Frontal cortex (tissue), 3 donors: ENCODE measurements at regions not wholly inside any gene's neighbourhood (a gene's known extent, or its start where the extent isn't known, plus 50 kb on each side); places are given as distances from the start of the nearest gene placed in this dataset.

Source experiments
- DNase-seq, 2 donors: peaks; one replicate each; pipeline ENCODE4 v3.0.0; 2012; ENCODE audit warnings: low spot score in 2 of 2
- FAIRE-seq: peaks from 2 replicates; lab custom pipeline; 2012; peaks lifted over from hg19 to GRCh38; lab: Jason Lieb, UNC
- donor health status: control.
- donor health status: control.
- donor health status: control.

DNA sequence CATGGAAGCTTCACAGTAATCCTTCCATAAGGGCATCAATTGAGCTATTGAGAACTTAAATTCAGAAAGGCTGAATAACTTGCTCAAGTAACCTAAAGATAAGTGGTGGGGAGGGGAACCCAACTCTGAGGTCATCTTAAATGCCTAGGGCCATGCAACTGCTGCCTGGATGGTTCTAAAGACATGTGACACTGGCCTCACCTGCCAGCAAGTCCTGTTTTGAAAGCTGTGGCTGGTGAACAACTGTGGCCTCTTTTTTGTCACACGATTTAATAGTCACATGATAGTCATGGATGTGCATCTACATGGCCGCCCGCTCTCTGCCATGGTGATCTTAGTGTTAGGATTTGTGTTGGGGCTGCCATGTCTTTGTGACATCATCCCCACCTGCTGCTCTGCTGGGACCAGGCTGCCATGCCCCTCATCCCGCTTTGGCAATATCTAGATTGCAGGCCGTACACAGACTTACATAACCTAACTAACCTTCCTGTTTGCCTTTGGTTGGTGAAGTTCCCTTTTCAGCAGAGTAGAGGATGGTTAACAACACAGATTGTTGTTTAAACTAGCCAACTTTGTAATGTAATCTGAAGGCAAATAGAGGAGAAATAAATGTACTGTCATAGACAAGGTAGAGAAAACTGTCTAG is 177.9 kb upstream of the SH3BP4 start:
- FAIRE-seq = no peak
- no peak for DNase-seq

DNA sequence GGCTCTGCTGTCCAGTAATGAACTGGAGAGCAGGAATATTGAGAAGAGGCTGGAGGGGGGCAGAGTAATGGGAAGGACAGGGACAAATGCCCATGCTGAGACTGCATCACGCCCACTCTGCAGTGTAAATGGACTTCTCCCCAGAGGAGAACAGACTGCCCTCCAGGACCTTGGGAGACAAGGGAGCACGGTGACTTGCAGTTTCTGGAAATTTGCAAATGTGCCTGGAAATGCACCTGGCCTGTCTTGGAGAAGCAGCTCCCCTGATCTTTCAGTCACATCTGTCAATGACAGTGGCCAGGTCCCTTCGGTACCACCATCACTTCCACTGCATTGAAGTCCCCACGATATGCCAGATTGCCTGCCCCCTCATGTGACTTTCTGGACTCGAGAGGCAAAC is 178.7 kb upstream of the SH3BP4 start:
- DNase-seq (no peak), FAIRE-seq (no peak)

GRCh38 chr2:234772733-234773060 is 179.1 kb upstream of the SH3BP4 start:
- FAIRE-seq (no peak), DNase-seq (no peak)

DNA sequence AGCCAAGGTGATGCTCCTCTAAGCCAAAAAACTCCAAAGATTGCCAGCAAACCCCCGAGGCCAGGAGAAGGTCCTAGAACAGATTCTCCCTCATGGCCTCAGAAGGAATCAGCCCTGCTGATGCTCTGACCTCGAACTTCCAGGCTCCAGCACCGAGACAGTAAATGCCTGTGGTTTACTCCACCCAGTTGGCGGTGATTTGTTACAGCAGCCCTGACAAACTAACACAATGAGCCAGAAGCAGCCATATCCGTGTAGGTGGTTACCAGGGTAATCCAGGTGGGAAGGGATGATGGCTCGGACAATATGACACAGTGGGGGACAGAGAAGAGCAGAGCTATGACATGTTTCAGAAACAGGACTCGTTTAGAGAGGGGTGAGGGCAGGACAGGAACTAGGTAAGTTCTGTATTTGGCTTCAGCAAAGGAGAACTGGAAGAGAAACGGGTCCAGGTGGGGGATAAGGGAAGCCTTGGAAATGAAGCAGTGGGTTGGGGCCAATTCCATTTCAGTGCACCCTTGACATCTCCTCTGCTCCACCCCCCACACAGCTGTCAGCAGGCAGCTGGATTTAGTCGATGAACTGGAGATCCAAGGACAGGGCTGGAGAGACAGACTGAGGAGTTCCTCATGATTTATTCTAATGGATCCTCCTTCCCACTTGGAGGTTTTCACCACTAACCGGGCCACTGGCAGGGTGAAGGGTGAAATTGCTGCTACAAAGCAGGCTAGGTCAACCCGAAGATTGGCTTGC is 179.7 kb upstream of the SH3BP4 start:
- no peak for FAIRE-seq
- no peak for DNase-seq

- no peak for FAIRE-seq
- DNase-seq = no peak
Measured at GRCh38 chr2:234771176-234771575, 180.6 kb upstream of the SH3BP4 start.

DNA sequence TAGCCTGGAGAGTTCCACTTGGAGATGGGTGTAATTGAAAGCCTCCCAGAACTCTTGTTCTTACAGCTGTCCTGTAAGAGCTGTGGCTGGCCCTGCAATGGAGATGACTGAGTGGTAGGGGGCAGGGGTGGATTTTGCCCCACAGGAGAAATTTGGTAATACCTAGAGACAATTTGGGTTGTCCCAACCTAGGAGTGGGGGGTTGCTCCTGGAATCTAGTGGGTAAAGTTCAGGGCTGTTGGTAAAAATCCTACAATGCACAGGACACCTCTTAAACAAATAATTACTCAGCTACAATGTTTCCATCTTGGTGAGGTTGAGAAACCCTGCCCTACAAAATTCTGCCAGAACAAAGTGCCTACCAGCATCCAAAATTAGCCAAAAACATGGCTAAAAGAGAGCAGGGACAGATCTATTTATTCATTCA is 181.1 kb upstream of the SH3BP4 start:
- FAIRE-seq = no peak
- no peak for DNase-seq

DNA sequence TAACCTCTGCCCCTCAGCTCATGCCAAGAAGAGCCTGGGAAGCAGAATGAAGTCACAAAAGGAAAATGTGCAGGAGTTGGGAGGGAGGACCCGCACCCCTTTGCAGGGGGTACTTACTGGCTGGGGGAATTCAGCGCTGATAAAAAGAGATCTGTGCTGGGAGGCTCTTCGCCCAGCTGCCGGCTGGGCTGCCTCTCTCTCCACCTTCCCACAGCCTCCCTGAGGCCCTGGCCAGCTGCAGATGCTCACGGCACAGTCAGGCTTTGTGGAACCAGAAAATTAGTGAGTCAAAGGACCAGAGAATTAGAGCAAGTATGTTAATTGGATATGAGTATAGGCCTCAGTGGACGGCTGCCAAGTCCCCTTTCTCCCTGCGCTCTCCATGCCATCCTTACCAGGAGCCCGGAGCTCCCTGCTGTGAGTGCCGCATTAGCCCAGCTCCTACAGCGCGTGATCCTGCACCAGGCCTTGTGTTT is 181.7 kb upstream of the SH3BP4 start:
- DNase-seq (no peak), FAIRE-seq (no peak)

GRCh38 chr2:234768608-234769196 is 183.1 kb upstream of the SH3BP4 start:
- FAIRE-seq = no peak
- DNase-seq = no peak

DNA sequence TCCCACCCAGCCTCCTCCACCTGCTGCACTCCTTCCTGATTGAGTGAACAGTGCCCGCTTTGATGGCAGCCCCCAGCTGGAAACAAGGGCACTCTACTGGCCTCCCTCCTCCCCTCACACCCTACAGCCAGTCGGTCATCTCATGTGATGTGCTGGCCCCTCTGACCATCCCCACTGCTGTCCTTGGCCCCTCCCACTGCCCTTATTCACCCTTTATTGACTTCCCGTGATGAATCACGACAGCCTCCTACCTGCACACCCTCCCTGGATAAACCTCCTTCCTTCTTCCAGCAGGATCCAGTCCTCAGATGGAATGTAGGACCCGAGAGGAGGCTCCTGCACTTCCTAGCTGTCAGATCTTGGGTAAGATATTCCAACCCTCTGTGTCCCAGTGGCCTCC is 186.5 kb upstream of the SH3BP4 start:
- FAIRE-seq (no peak), DNase-seq (no peak)

GRCh38 chr2:234764372-234764771 is 187.4 kb upstream of the SH3BP4 start:
- DNase-seq = no peak
- no peak for FAIRE-seq

- no peak for DNase-seq
- FAIRE-seq = no peak
Measured at GRCh38 chr2:234763002-234763873, 188.6 kb upstream of the SH3BP4 start.

- no peak for FAIRE-seq
- no peak for DNase-seq
Measured at GRCh38 chr2:234761910-234762309, 189.9 kb upstream of the SH3BP4 start.

DNA sequence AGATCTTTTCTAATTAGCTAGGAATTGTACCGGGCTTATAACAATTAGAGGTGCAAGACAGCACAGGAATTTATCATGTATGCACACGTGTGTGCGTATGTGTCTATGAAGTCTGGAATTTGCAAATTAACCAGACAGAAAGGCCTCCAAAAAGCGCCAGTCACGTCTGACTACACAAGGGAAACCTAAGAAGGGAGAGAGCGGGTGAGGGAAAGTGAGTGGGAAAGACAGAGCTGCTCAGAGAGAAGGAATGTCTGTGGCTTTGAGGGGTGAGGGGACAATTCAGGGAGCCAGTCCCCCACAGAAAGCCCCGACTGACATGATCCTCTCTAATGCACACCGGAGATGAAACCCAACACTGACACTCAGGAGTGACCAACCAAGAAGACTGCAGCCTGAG is 197.7 kb upstream of the SH3BP4 start:
- no peak for FAIRE-seq
- DNase-seq = no peak

GRCh38 chr2:234753701-234754100 is 198.1 kb upstream of the SH3BP4 start:
- FAIRE-seq (no peak), DNase-seq (no peak)

DNA sequence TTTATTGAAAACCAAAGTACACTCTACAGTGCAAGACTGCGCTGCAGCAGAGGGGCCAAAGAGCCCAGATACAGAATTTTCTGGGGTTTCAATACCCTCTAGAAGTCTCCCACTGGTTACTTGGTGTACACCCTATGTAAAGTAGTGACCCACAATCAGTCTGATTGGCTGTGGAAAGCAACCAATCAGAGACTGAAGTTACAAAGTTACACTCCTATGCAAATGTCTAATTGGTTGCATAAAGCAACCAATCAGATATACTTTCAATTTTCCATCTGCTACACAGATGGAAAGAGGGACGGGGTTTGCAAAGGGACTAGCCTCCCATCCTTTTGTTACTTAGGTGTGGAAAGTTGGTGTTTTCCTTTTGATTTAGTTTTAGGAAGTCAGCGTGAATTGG is 198.9 kb upstream of the SH3BP4 start:
- no peak for FAIRE-seq
- no peak for DNase-seq

DNA sequence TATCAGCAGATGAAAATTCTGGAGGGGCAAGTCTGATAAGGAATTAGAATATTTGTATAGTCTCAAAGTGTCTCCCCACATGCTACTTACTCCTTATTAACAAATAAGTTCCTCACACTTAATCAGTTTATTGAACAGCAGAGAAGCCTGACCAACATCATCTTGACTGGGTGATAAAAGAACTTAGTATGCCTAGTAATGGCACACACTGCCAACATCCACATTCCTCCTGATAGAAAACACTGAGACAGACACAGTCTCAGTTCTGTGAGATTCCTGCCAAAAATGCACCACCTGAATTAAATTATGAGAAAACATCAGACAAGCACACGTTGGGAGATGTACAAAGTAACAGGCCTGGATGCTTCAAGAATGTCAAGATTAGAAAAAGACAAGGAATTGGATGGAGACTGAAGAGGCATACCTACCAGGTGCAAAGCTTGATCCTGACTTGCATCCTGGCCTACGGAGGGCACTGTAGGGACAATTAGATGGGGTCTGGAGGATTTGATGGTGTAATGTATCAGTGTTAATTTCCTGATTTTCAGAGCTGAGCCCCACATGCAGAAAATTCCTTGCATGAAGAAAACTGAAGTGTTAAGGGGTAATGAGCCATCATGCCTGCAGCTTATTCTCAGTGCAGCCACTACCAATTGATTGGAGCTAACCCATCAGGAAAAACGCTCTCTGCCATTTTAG is 200.4 kb upstream of the SH3BP4 start:
- no peak for FAIRE-seq
- DNase-seq = no peak

DNA sequence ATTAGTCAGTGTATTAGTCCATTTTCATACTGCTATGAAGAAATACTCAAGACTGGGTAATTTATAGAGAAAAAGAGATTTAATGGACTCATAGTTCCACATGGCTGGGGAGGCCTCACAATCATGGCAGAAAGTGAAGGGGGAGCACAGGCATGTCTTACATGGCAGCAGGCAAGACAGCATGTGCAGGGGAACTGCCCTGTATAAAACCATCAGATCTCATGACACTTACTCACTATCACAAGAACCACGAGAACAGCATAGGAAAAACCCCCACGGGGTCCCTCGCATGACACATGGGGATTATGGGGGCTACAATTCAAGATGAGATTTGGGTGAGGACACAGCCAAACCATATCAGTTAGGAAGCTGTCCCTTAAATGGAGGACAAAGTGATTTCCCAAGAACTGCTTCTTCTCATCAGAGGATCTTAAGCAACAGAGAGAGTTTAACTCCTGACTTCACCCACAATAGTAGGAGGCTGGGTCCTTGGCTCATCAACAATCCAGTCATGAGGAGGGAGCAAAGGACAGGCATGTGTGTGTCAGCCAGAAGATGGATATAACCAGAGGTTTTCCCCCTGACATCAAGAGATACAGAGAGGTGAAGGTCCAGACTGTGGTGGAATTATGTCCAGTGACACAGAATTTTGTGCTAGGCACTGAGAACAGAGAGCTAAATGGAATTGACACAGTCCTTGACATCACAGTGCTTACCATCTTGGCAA is 203.8 kb upstream of the SH3BP4 start:
- FAIRE-seq = no peak
- DNase-seq = no peak

- no peak for FAIRE-seq
- DNase-seq = no peak
Measured at GRCh38 chr2:234747032-234747431, 204.8 kb upstream of the SH3BP4 start.

GRCh38 chr2:234745347-234745746 is 206.5 kb upstream of the SH3BP4 start:
- FAIRE-seq (no peak), DNase-seq (no peak)
